ENCODE measurements at regions not wholly inside any gene's neighbourhood (a gene's known extent, or its start where the extent isn't known, plus 50 kb on each side); places are given as distances from the start of the nearest gene placed in this dataset.

DNA sequence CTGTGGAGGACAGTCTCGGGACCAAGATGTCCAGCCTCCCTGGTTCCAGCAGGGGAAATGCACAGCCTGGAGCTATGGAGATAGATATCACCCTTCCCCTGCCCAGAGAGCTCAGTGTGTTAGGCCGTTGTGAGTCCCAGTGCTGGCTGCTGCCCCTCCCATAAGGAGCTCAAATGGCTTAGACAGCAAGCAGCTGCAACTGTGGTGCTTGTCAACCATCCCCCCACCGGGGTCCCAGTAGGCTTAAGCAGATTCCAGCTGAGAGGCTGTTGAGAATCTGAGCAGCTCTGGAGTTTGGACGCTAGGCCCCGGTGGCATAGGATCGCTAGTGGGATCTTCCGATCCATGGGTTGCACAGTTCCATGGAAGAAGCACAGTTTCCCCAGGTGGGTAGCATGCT lies 181.8 kb upstream of the POF1B start:
- no peak overlapping the region for H3K56ac ChIP-seq (replicated peaks; ENCODE audit: insufficient read length, low read depth, low read length)
- CTCF ChIA-PET (ENCODE audit: partially characterized antibody) = interaction anchor here (0.6 kb wide), 1 partner anchor 15 kb away, joined by 3 read pairs; no protein-coding TSS in a partner anchor
- no peaks in the 10 kb centered on the region for H3K79me1 ChIP-seq (ENCODE audit: low read depth, low read length)
- H2BK12ac ChIP-seq (ENCODE audit: low read depth, low read length) = no peak overlapping the region
- H3K4me3 ChIP-seq (ENCODE audit: extremely low read depth in 1 of 4, insufficient read depth in 2 of 4, low read depth in 3 of 4, low read length in 4 of 4) = no peak overlapping the region
- no peaks in the 10 kb centered on the region for H3K36me3 ChIP-seq (ENCODE audit: control insufficient read depth in 2 of 4, insufficient read depth in 4 of 4, low read length in 3 of 4)
- H3K79me2 ChIP-seq (ENCODE audit: control insufficient read depth in 1 of 2, insufficient read depth in 2 of 2, low read length in 2 of 2) = no peaks in the 10 kb centered on the region
- no peak overlapping the region for H2BK120ac ChIP-seq (replicated peaks; ENCODE audit: low read depth, low read length)
- H3K23ac ChIP-seq (ENCODE audit: insufficient read length) = no peak overlapping the region
- FAIRE-seq = no peak
- H3K14ac ChIP-seq (ENCODE audit: insufficient read length) = no peak overlapping the region
- no peaks in the 10 kb centered on the region for H3K4me1 ChIP-seq (replicated peaks in 1 of 4; ENCODE audit: control insufficient read depth in 3 of 4, insufficient read depth in 4 of 4, low read length in 3 of 4)
- no peak overlapping the region for H2AFZ ChIP-seq (ENCODE audit: low read length)
- 94% methylated on average over 5 of the region's 7 CpGs; no CpG with 5 or more reads in 1 of the 2 experiments for WGBS, 2 experiments (ENCODE audit: extremely low coverage in 1 of 2, insufficient coverage in 1 of 2, insufficient read length in 1 of 2, insufficient replicate concordance in 2 of 2, low coverage in 1 of 2, low lambda C conversion rate in 2 of 2, missing lambda C conversion rate in 1 of 2)
- no peak overlapping the region for H3K9ac ChIP-seq (replicated peaks in 1 of 4; ENCODE audit: extremely low read depth in 1 of 4, low read depth in 3 of 4, low read length in 3 of 4)
- H4K91ac ChIP-seq (replicated peaks; ENCODE audit: insufficient read length, low read length) = no peak overlapping the region
- H3K4ac ChIP-seq (replicated peaks; ENCODE audit: insufficient read length, low read depth, low read length) = no peak overlapping the region
- H3K27me3 ChIP-seq (replicated peaks in 1 of 4; ENCODE audit: control insufficient read depth in 3 of 4, extremely low read depth in 1 of 4, insufficient read depth in 3 of 4, low read length in 3 of 4) = no peaks in the 10 kb centered on the region
- no peak overlapping the region for H2BK15ac ChIP-seq (ENCODE audit: low read length)
- TF ChIP-seq YY1 (IDR thresholded peaks at IDR 0.05; ENCODE audit: low read depth, low read length) = no peak
- TF ChIP-seq CTBP2 (IDR thresholded peaks at IDR 0.05; ENCODE audit: borderline replicate concordance, insufficient read depth, insufficient read length, low read length) = no peak
- no peak for TF ChIP-seq JUN (IDR thresholded peaks at IDR 0.05; ENCODE audit: low read depth, low read length)
- TF ChIP-seq NRF1 (IDR thresholded peaks at IDR 0.05; ENCODE audit: low read depth, low read length) = no peak
- TF ChIP-seq SP2 (IDR thresholded peaks at IDR 0.05; ENCODE audit: low read length) = no peak
- TF ChIP-seq, protein P1, sequence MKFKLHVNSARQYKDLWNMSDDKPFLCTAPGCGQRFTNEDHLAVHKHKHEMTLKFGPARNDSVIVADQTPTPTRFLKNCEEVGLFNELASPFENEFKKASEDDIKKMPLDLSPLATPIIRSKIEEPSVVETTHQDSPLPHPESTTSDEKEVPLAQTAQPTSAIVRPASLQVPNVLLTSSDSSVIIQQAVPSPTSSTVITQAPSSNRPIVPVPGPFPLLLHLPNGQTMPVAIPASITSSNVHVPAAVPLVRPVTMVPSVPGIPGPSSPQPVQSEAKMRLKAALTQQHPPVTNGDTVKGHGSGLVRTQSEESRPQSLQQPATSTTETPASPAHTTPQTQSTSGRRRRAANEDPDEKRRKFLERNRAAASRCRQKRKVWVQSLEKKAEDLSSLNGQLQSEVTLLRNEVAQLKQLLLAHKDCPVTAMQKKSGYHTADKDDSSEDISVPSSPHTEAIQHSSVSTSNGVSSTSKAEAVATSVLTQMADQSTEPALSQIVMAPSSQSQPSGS (IDR thresholded peaks at IDR 0.05; ENCODE audit: low read length) = no peak
- no peak for TF ChIP-seq CEBPB (IDR thresholded peaks at IDR 0.05; ENCODE audit: low read depth, low read length)
- no peak overlapping the region for H2BK20ac ChIP-seq (ENCODE audit: low read length)
- no peak overlapping the region for H3K27ac ChIP-seq (ENCODE audit: low read depth, low read length)
- no peak overlapping the region for H3K18ac ChIP-seq (ENCODE audit: extremely low read depth, low read length)
- H4K20me1 ChIP-seq (replicated peaks in 1 of 2; ENCODE audit: control insufficient read depth in 1 of 2, insufficient read depth in 2 of 2, low read length in 2 of 2) = no peaks in the 10 kb centered on the region
- no peaks in the 10 kb centered on the region for H3K23me2 ChIP-seq (ENCODE audit: low read depth, low read length)
- no peak overlapping the region for H2AK5ac ChIP-seq (ENCODE audit: low read depth, low read length)
- no peak overlapping the region for H4K5ac ChIP-seq (ENCODE audit: insufficient read length, low read depth, low read length)
- no peak overlapping the region for H3K4me2 ChIP-seq (ENCODE audit: insufficient read depth in 1 of 2, low read depth in 2 of 2, low read length in 2 of 2)
- no peak for DNase-seq (ENCODE audit: low read depth in 1 of 2, low spot score in 2 of 2)
- H2BK5ac ChIP-seq (ENCODE audit: low read depth, low read length) = no peak overlapping the region
- H3K9me3 ChIP-seq (ENCODE audit: insufficient read depth in 2 of 2, low read depth in 1 of 2, low read length in 1 of 2) = no peaks in the 10 kb centered on the region
- POLR2A ChIA-PET (ENCODE audit: partially characterized antibody) = no interaction called here
- H4K8ac ChIP-seq (ENCODE audit: extremely low read depth, insufficient read depth, low read length) = no peak overlapping the region
